ENCODE measurements at regions not wholly inside any gene's neighbourhood (a gene's known extent, or its start where the extent isn't known, plus 50 kb on each side); places are given as distances from the start of the nearest gene placed in this dataset.
"Not testable (repeated sequence)": the region's sequence is repeated elsewhere in the genome, so short reads cannot be mapped to it uniquely, and the experiment has no call there.

DNA sequence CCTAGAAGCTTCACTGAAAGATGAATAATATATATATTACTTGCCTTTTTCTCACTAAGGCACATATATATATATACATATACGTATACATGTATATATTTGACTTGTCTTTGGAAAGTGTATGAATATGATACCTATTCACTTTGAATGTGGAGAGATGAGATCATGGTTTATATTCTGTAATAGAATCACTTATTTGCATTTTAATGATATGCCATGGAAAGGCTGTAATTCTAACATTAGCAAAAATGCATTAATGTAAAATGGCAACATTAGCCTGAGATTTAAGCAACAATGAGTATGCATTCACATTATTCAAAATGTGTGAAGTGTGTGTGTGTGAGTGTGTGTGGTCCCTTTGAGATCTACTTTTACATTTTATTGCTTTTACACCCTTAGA, 54.5 kb upstream of the PRKD1 start:
- no peak for FAIRE-seq

GRCh38 chr14:29982993-29983392, 55.3 kb upstream of the PRKD1 start:
- no peak for FAIRE-seq

- not testable (repeated sequence) for FAIRE-seq
Observed at GRCh38 chr14:29990344-29990857, 62.8 kb upstream of the PRKD1 start.

DNA sequence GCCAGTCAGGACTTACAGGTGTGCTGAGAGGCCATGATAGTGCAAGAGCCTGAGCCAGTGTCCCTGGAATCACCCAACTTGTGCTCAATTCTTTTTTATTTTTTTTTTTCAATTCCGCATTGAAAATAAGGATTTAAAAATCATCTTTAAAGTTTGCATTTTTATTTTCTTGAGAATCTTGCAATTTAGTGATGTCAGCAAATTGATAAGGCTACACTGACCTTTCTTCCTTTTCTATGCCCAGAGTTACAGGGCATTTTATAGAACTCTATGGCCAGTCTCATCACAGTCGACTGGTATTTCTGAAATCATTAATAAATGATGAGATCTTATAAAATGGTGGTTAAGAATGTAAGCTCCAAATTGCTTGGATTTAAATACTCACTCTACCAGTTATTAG, 63.3 kb upstream of the PRKD1 start:
- no peak for FAIRE-seq

DNA sequence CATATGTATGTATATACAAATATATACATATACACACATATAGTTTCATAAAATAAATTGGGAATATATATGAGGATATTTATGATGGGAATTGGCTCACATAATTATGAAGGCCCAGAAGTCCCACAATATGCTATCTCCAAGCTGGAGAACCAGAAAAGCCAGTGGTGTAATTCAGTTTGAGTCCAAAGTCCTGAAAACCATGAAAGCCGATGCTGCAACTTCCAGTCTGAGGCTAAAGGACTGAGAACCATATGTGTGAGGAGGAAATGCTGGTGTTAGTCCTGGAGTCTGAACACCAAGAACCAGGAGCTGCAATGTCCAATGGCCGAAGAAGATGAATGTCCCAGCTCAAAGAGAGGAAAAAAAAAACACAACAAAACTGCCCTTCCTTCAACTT, 65.5 kb upstream of the PRKD1 start:
- FAIRE-seq: no peak

DNA sequence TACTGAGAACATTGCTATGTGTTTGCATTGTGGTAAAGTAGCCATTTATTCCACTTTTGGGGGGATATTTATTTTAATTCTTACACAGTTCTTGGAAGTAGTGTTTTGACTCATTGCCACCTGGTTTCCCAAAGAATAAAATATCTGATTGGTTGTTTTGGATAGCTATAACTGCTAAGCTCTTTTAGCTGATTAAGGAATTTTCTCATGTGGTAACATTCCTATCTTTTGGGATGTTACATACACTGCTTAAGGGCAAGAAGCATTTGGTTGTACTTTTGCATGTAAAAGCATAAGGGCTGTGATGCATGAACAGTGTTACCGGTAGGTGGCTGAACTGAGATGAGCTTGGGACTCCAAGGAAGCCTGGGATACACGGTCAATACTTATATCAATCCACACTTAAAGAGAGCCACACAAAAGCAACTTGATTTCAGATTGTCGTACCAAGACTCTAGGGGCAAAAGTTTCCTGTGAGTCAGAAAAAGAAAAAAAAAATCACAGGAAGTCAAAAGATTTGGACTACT, 71.4 kb upstream of the PRKD1 start:
- no peak for FAIRE-seq

DNA sequence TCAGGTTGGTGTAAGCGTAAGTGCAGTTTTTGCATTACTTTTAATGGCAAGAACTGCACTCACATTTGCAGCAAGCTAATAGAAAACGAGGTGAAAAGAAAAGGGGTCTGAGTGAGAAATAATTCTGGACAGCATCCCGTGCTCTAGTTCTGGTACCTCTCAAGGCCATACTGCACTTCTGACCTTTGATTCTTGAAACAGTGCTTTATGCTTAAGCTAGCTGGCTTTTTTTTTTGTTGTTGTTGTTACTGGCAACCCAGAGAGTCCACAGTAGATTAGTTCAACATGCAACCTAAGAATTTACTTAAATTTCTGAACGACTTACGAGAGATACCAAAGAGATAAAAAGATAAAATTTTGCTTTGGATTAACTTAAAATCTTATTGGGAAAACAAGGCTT, 75.2 kb upstream of the PRKD1 start:
- no peak for FAIRE-seq

GRCh38 chr14:30005114-30005808, 77.6 kb upstream of the PRKD1 start:
- peak; percentile 99 for FAIRE-seq

- no peak for FAIRE-seq
Observed at GRCh38 chr14:30006695-30007094, 79.0 kb upstream of the PRKD1 start.

- FAIRE-seq: no peak
Observed at GRCh38 chr14:30015489-30015888, 87.8 kb upstream of the PRKD1 start.

GRCh38 chr14:30016002-30016401, 88.4 kb upstream of the PRKD1 start:
- FAIRE-seq: no peak

DNA sequence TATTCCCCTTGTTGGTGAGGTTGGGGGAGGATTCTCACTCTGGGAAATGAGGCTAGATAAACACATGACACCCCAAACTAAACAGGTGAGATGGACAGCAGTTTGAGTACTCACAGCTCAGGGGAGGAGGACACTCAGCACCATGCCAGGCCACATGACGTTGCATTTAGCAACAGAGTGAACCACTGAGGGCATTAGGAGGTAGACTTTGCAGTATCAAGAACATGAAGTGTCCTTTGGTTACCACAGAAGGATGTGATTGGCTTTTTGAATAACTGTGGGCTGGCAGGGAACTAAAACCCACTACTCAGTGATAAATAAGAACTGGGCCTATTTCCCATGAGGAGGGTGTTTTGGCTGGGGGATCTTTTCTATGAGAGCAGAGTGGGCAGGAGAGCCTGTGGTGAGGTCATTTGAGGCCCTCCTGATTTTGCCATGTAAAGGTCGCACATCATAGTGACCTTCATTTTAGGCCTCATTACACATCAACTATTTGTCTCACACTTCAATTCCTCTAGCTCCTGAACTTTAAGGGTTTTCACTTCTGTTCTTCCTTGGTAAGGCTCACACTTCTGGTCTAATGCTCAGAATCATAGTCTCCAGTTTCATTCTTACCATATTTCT, 89.8 kb upstream of the PRKD1 start:
- no peak for FAIRE-seq

- no peak for FAIRE-seq
Observed at GRCh38 chr14:30020271-30020670, 92.6 kb upstream of the PRKD1 start.

- FAIRE-seq: no peak
Observed at GRCh38 chr14:30020687-30021086, 93.0 kb upstream of the PRKD1 start.

DNA sequence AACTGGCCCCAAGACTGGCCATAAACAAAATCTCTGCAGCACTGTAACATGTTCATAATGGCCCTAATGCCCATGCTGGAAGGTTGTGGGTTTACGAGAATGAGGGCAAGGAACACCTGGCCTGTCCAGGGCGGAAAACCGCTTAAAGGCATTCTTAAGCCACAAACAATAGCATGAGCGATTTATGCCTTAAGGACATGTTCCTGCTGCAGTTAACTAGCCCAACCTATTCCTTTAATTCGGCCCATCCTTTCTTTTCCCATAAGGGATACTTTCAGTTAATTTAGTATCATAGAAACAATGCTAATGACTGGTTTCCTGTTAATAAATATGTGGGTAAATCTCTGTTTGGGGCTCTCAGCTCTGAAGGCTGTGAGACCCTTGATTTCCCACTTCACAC, 95.7 kb upstream of the PRKD1 start:
- not testable (repeated sequence) for FAIRE-seq

- no peak for FAIRE-seq
Observed at GRCh38 chr14:30034152-30034551, 106.5 kb upstream of the PRKD1 start.

DNA sequence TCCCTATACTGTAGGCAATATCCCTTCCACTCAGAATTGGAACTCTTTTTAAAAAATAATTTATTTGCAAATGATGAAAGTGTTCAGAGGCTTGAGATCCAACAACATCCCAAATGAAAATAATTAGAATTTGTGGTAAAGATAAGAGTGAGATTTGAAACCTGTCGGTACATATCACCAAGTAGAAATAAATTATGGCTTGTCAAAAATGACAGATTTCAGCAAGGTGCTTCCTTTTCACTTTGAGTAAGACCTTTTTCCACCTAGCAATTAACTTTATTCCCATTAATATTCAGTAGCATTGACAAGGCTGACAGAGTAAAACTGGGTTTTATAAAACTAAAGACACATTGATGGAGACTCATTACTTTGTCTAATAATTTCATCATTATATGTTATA, 107.7 kb upstream of the PRKD1 start:
- FAIRE-seq: no peak

GRCh38 chr14:30045720-30046119, 118.1 kb upstream of the PRKD1 start:
- FAIRE-seq: no peak

DNA sequence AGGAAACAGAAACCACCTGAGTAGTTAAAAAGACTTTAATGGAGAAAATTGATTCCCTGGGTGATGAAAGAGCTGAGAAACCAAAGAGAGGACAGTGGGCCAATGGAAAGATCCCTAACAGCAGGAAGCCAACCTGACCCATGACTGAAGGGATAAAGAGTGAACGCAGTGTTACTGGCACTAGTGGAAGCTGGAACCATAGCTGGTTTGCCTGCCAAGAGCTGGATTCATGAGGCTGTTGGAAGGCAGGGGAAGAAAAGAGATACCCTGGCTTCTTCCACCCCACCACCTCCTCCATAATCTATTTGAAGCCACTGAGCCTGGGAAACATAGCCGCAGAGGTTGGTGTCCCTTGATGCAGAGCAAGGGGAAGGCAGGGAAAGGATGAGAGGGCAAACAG, 125.5 kb upstream of the PRKD1 start:
- FAIRE-seq: no peak

DNA sequence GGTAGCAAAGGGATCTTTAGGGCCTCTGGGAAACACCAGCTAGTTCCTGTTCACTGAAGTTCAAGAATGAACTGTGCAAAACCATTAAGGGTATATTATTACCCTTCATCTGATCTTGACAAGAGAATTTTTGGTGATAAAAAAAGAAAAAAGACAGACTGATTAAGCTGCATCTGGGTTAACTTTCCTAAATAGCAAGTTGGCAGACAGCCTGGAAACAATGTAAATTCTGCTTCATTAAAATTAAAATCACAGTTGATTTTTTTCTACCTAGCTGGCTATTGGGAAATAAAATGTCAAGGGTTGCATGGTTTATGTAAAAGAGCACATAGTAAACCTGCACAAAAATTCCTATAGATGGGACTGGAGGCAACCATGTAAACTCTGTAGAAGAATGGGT, 126.6 kb upstream of the PRKD1 start:
- FAIRE-seq: no peak

DNA sequence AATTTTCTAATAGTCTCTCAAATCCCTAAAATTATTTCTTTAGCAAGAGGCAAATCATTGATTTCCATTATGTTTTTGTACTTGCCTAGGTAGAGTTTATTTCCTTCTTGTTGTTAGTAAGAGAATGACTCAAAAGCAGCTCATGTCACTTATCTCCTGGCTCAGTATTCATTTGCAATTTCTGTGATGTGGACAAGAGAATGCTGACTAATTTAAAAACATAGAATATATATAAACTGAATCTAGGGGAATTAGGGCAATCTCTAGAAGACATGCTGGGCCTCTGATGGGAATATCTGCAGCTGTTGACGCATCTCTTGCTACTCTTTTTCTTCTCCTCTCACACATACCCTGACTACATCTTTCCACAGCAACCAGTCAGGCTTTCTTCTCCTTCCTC, 130.8 kb upstream of the PRKD1 start:
- FAIRE-seq: no peak

GRCh38 chr14:30063746-30064145, 136.1 kb upstream of the PRKD1 start:
- FAIRE-seq: no peak

DNA sequence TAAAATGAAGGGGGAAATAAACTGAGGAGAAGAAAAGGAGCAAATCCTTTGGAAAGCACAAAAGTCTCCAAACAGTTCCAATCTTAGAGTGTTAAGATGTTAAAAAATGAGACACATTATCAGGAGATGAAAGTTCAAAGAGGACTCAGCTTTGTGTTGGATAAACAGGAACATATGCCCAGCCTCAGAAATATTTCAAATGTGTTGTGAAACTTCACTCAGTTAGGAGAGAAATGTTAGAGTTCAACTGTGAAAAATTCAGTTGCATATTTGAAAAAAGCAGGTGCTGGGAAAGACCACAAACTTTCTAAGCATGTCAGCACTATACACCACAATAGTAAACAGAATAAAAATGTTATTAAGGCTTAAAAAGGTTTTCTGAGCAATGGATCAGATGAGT, 136.8 kb upstream of the PRKD1 start:
- FAIRE-seq: no peak

DNA sequence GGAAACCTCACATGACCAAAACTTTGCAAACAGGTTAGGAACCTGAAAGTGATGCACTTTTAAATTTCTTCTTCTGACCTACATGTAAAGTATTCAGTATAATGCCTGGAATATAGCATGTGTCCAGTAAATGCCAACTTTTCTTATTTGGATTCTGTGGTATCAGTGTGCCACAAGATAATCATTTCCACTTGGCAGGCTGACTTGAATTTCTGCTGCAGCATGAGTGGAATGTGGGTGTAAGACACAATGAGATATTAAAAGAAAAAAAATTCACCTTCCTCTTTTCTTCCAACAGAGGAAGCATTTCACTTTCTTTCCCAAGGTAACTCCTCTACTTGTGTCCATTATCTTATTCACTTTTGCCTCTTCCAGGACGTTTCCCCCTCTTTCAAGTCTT, 141.9 kb upstream of the PRKD1 start:
- no peak for FAIRE-seq

- FAIRE-seq: not testable (repeated sequence)
Observed at GRCh38 chr14:30072454-30072853, 144.8 kb upstream of the PRKD1 start.

Data from islet of Langerhans (tissue), 1 donor.